Mesenchymal stem cell (in vitro differentiated cells and primary cell): ENCODE measurements at regions not wholly inside any gene's neighbourhood (a gene's known extent, or its start where the extent isn't known, plus 50 kb on each side); places are given as distances from the start of the nearest gene placed in this dataset.

Source experiments
- DNase-seq: peaks from one replicate; pipeline ENCODE4 v3.0.0-alpha.2; 2013
- H2AFZ ChIP-seq: one replicate; pipeline ENCODE4 v1.6.1; 2013; ENCODE audit warnings: low read depth, mild to moderate bottlenecking, control low read depth, inconsistent platforms, low read length, moderate library complexity
- H2AK5ac ChIP-seq: 2 replicates; pipeline ENCODE4 v1.6.1; 2013; ENCODE audit warnings: low read length, moderate library complexity, mild to moderate bottlenecking, inconsistent platforms; ENCODE audit not compliant: severe bottlenecking
- H2BK120ac ChIP-seq: one replicate; pipeline ENCODE4 v1.6.1; 2013; ENCODE audit warnings: low read depth, mild to moderate bottlenecking, inconsistent platforms, low read length, moderate library complexity
- H2BK12ac ChIP-seq, 2 experiments: one replicate each; pipeline ENCODE4 v1.6.1; 2013; ENCODE audit warnings: inconsistent platforms in 2 of 2, low read length in 2 of 2, mild to moderate bottlenecking in 2 of 2, moderate library complexity in 2 of 2, control low read depth in 1 of 2
- H2BK15ac ChIP-seq: one replicate; pipeline ENCODE4 v1.6.1; 2013; ENCODE audit warnings: mild to moderate bottlenecking, low read depth, inconsistent platforms; ENCODE audit not compliant: poor library complexity, severe bottlenecking
- H2BK5ac ChIP-seq: 2 replicates; pipeline ENCODE4 v1.6.1; 2013; ENCODE audit warnings: low read depth, mild to moderate bottlenecking, low read length, control low read depth, inconsistent platforms; ENCODE audit not compliant: poor library complexity, severe bottlenecking
- H3K14ac ChIP-seq, 2 experiments: one replicate each; pipeline ENCODE4 v1.6.1; 2013; ENCODE audit warnings: inconsistent platforms in 2 of 2, low read length in 2 of 2, control low read depth in 1 of 2, mild to moderate bottlenecking in 1 of 2, moderate library complexity in 1 of 2
- H3K18ac ChIP-seq, 2 experiments: one replicate each; pipeline ENCODE4 v1.6.1; 2013; ENCODE audit warnings: inconsistent platforms in 2 of 2, low read length in 2 of 2, control low read depth in 1 of 2, low read depth in 1 of 2, mild to moderate bottlenecking in 1 of 2
- H3K23ac ChIP-seq, 2 experiments: one replicate each; pipeline ENCODE4 v1.6.1; 2013; ENCODE audit warnings: inconsistent platforms in 2 of 2, low read length in 2 of 2, mild to moderate bottlenecking in 2 of 2, moderate library complexity in 2 of 2, control low read depth in 1 of 2
- H3K27ac ChIP-seq: 2 replicates; pipeline ENCODE4 v1.5.1; 2013; ENCODE audit warnings: mild to moderate bottlenecking, moderate library complexity, low read length, control low read depth, inconsistent platforms; ENCODE audit not compliant: poor library complexity, severe bottlenecking
- H3K27me3 ChIP-seq, 2 experiments: 2 replicates each; pipeline versions ENCODE4 v1.6.1 to v1.7.0; 2013; ENCODE audit warnings: low read length in 2 of 2, mild to moderate bottlenecking in 2 of 2, moderate library complexity in 2 of 2, control low read depth in 1 of 2, inconsistent platforms in 1 of 2; ENCODE audit not compliant: control insufficient read depth in 1 of 2, insufficient read depth in 1 of 2
- H3K36me3 ChIP-seq, 2 experiments: 2 replicates each; pipeline versions ENCODE4 v1.6.1 to v1.7.0; 2013; ENCODE audit warnings: low read length in 2 of 2, control low read depth in 1 of 2, inconsistent platforms in 1 of 2, low read depth in 1 of 2, mild to moderate bottlenecking in 1 of 2; ENCODE audit not compliant: insufficient read depth in 2 of 2, control insufficient read depth in 1 of 2
- H3K4ac ChIP-seq, 2 experiments: one replicate each; pipeline ENCODE4 v1.6.1; 2013; ENCODE audit warnings: inconsistent platforms in 2 of 2, low read length in 2 of 2, mild to moderate bottlenecking in 2 of 2, moderate library complexity in 2 of 2, control low read depth in 1 of 2, low read depth in 1 of 2
- H3K4me1 ChIP-seq: 2 replicates; pipeline ENCODE4 v1.6.1; 2013; ENCODE audit warnings: low read depth, low read length, control low read depth; ENCODE audit not compliant: control insufficient read depth, insufficient read depth
- H3K4me2 ChIP-seq: 2 replicates; pipeline ENCODE4 v1.6.1; 2013; ENCODE audit warnings: low read length, mild to moderate bottlenecking, inconsistent platforms; ENCODE audit not compliant: poor library complexity, severe bottlenecking
- H3K4me3 ChIP-seq, 2 experiments: 2 replicates each; pipeline versions ENCODE4 v1.5.1 to v1.7.0; 2013; ENCODE audit warnings: low read length in 2 of 2, mild to moderate bottlenecking in 2 of 2, control low read depth in 1 of 2, low read depth in 1 of 2; ENCODE audit not compliant: insufficient read depth in 1 of 2
- H3K79me1 ChIP-seq: replicated peaks from 2 replicates; pipeline ENCODE4 v1.6.1; 2013; ENCODE audit warnings: mild to moderate bottlenecking, control low read depth, low read length, inconsistent platforms; ENCODE audit not compliant: poor library complexity, severe bottlenecking
- H3K9ac ChIP-seq: 2 replicates; pipeline ENCODE4 v1.7.0; 2013; ENCODE audit warnings: mild to moderate bottlenecking, low read length, moderate library complexity
- H3K9me3 ChIP-seq: 2 replicates; pipeline ENCODE4 v1.7.0; 2013; ENCODE audit warnings: mild to moderate bottlenecking, low read length; ENCODE audit not compliant: control insufficient read depth
- H4K8ac ChIP-seq: one replicate; pipeline ENCODE4 v1.6.1; 2013; ENCODE audit warnings: inconsistent platforms, mild to moderate bottlenecking, low read length, moderate library complexity
- H4K91ac ChIP-seq: one replicate; pipeline ENCODE4 v1.6.1; 2013; ENCODE audit warnings: mild to moderate bottlenecking, low read length, inconsistent platforms
- WGBS: methylation state at CpG from one replicate; pipeline ENCODE4 v1.1.7; 2013; ENCODE audit warnings: mixed read lengths; 5-methylcytosine and 5-hydroxymethylcytosine counted together

DNA sequence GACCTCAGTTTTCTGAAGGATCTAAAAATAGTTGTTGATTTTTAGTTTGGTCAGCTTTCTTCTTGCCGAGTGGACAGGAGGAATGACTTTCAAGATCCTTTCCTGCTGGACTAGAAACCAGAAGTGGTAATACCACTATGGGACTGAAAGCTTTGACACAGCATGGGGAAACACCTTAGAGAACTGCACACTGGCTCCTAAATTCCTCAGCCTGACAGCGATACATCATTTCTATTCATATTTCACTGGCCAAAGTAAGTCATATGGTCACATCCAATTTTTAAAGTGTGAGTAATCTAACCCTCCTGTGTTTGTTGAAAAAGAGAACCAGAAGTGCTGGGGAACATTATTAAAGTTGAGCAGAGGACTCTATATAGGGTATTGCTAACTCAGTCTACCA is 244.7 kb upstream of the MMADHC start:
- Histone ChIP-seq H2AFZ (no peak overlapping the region), H3K23ac (no peak overlapping the region), H3K9me3 (no peaks in the 10 kb centered on the region), H3K4ac (no peak overlapping the region), H2AK5ac (no peak overlapping the region), H2BK120ac (no peak overlapping the region), H3K14ac (no peak overlapping the region), H3K36me3 (no peaks in the 10 kb centered on the region), H3K4me2 (no peak overlapping the region), H2BK5ac (no peak overlapping the region), H4K8ac (no peak overlapping the region), H2BK12ac (no peak overlapping the region), H3K4me3 (no peak overlapping the region), H3K4me1 (no peaks in the 10 kb centered on the region), H2BK15ac (no peak overlapping the region), H3K9ac (no peak overlapping the region), H3K79me1 (no peaks in the 10 kb centered on the region), H4K91ac (no peak overlapping the region), H3K27ac (no peak overlapping the region), H3K27me3 (no peaks in the 10 kb centered on the region), H3K18ac (no peak overlapping the region)
- WGBS, result 77% methylated on average over 2 of the region's 2 CpGs
- DNase-seq, result no peak

DNA sequence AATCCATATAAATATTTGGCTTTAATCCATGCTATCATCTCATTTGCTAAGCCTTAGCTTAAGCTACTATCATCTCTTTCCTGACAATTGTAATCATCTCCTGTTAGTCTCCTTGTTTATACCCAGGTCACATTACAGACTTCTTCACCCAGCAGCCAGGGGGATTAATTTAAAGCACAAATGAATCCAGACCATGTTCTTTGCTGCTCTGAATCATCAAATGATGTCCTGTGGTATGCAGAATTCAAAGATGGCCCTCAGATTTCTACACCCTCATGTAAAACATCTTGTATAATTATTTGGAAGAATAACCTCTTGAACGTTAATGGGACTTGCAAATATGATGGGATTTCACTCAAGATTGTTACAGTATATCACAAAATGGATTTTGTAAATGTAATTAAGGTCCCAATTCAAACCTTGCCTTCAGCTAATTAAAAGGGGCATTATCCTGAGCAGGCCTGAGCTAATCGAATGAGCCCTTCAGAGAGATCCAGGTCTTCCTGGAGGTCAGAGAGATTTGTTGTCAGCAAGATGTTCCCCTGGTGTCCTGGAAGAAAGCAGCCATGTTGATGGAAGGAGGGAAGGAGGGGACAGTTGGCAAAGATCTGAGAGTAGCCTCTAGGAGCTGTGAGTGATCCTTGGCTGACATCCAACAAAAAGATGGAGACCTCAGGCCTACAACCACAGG is 241.1 kb upstream of the MMADHC start:
- Histone ChIP-seq H3K4ac (no peak overlapping the region), H3K9ac (no peak overlapping the region), H3K18ac (no peak overlapping the region), H2BK5ac (no peak overlapping the region), H3K27me3 (no peaks in the 10 kb centered on the region), H2BK12ac (no peak overlapping the region), H3K4me3 (no peak overlapping the region), H2BK15ac (no peak overlapping the region), H4K8ac (no peak overlapping the region), H3K36me3 (no peaks in the 10 kb centered on the region), H3K4me2 (no peak overlapping the region), H4K91ac (no peak overlapping the region), H2BK120ac (no peak overlapping the region), H3K9me3 (no peaks in the 10 kb centered on the region), H3K14ac (no peak overlapping the region), H3K4me1 (no peaks in the 10 kb centered on the region), H3K23ac (no peak overlapping the region), H3K79me1 (no peaks in the 10 kb centered on the region), H3K27ac (no peak overlapping the region), H2AFZ (no peak overlapping the region), H2AK5ac (no peak overlapping the region)
- no peak for DNase-seq
- 100% methylated on average over 1 of the region's 2 CpGs for WGBS

DNA sequence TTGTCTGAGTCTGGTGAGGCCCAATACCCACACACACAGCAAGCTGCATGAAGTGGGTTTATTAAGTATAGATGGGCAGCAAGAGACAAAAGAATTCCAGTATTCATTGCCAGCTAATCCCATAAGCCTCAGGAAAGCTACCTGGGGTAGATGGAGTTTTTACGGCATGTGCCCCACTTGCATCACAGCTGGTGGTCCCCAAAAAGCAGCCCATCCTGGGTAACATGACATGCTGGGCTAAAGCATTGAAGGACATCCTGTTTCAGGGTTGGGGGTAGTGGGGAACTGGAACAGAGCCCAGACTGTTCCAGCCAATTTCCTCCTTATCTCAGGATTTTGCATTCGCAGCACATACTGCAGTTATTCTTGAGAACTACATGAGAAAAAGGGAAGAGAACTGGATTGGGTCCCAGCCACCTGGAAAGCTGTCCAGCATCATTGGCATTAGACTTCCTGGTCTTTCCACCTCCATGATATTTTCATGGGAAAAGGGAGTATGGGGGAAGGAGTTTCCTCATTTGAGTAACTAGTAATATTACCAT is 240.1 kb upstream of the MMADHC start:
- no peak overlapping the region for H3K23ac ChIP-seq
- DNase-seq, result no peak
- H3K4ac ChIP-seq, result no peak overlapping the region
- H3K36me3 ChIP-seq, result no peaks in the 10 kb centered on the region
- H3K18ac ChIP-seq, result no peak overlapping the region
- H3K79me1 ChIP-seq, result no peaks in the 10 kb centered on the region
- no peak overlapping the region for H3K4me2 ChIP-seq
- H2BK120ac ChIP-seq, result no peak overlapping the region
- 100% methylated on average over 2 of the region's 2 CpGs for WGBS
- H2BK15ac ChIP-seq, result no peak overlapping the region
- H3K4me3 ChIP-seq, result no peak overlapping the region
- H4K8ac ChIP-seq, result no peak overlapping the region
- no peak overlapping the region for H2AFZ ChIP-seq
- H3K27me3 ChIP-seq, result no peaks in the 10 kb centered on the region
- no peak overlapping the region for H3K9ac ChIP-seq
- H2AK5ac ChIP-seq, result no peak overlapping the region
- H2BK5ac ChIP-seq, result no peak overlapping the region
- H3K9me3 ChIP-seq, result no peaks in the 10 kb centered on the region
- no peaks in the 10 kb centered on the region for H3K4me1 ChIP-seq
- no peak overlapping the region for H4K91ac ChIP-seq
- no peak overlapping the region for H2BK12ac ChIP-seq
- no peak overlapping the region for H3K27ac ChIP-seq
- no peak overlapping the region for H3K14ac ChIP-seq

DNA sequence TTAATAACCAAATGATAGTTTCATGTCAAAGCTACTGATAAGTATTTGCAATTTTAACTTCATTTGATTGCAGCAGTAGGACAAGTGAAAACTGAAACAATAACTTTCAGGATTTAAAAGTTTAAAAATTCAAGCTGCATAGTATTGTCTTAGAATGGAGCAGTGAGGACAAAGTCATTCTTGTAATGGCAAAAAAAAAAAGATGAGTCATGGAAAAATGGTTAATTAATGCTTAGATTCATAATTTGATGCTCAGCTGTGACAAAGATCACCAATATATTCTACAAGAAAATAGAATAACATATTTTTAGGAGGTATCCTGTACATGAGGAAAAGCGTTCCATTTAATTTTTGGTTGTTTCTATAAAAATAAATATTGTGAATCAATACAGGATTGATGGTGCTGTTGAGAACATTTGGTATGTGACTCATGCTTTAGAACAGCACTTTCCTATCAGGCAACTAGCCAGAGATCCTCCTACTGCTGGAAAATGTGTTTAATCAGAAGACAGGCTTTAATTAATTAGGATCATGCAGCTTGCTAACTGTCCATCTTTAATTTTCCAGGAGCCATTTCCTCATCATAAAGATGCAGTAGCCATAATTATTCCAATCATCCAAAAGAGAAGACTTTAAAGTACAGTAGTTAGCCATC is 239.0 kb upstream of the MMADHC start:
- Histone ChIP-seq H3K9me3 (no peaks in the 10 kb centered on the region), H3K79me1 (no peaks in the 10 kb centered on the region), H2BK12ac (no peak overlapping the region), H2BK5ac (no peak overlapping the region), H3K27ac (no peak overlapping the region), H3K23ac (no peak overlapping the region), H3K4me2 (no peak overlapping the region), H3K18ac (no peak overlapping the region), H3K4ac (no peak overlapping the region), H4K91ac (no peak overlapping the region), H2BK15ac (no peak overlapping the region), H3K4me3 (no peak overlapping the region), H4K8ac (no peak overlapping the region), H2AK5ac (no peak overlapping the region), H3K27me3 (no peaks in the 10 kb centered on the region), H3K9ac (no peak overlapping the region), H3K36me3 (no peaks in the 10 kb centered on the region), H3K14ac (no peak overlapping the region), H2BK120ac (no peak overlapping the region), H2AFZ (no peak overlapping the region), H3K4me1 (no peaks in the 10 kb centered on the region)
- DNase-seq, result peak; percentile 37
- WGBS, result no CpG with 5 or more reads among the region's 1 CpG
